Neural crest cell (in vitro differentiated cells): ENCODE measurements at regions not wholly inside any gene's neighbourhood (a gene's known extent, or its start where the extent isn't known, plus 50 kb on each side); places are given as distances from the start of the nearest gene placed in this dataset.

Experiments used
- DNase-seq: peaks from one replicate; pipeline ENCODE4 v3.0.0; 2021; ENCODE audit warnings: low read depth, mixed read lengths, low spot score
- H3K27ac Mint-ChIP-seq: one replicate; pipeline ENCODE4 v1.8.0; 2021; ENCODE audit warnings: mild to moderate bottlenecking, mixed read lengths; ENCODE audit not compliant: unreplicated experiment
- H3K27me3 Mint-ChIP-seq: 2 replicates; pipeline ENCODE4 v1.8.0; 2021; ENCODE audit warnings: low read depth, mild to moderate bottlenecking, mixed read lengths
- H3K36me3 Mint-ChIP-seq: 2 replicates; pipeline ENCODE4 v1.8.0; 2021; ENCODE audit warnings: low read depth, mild to moderate bottlenecking, mixed read lengths
- H3K4me1 Mint-ChIP-seq: 2 replicates; pipeline ENCODE4 v1.8.0; 2021; ENCODE audit warnings: mixed read lengths
- H3K4me3 Mint-ChIP-seq: one replicate; pipeline ENCODE4 v1.8.0; 2021; ENCODE audit warnings: mild to moderate bottlenecking, mixed read lengths
- H3K9me3 Mint-ChIP-seq: 2 replicates; pipeline ENCODE4 v1.8.0; 2021; ENCODE audit warnings: mixed read lengths
- TF ChIP-seq, protein P1 (sequence below): fragments of 200-600 bp; sonication (generic); conservative IDR thresholded peaks from 2 replicates; pipeline ENCODE4 v1.5.0; 2021; ENCODE audit warnings: antibody characterized with exemption, mild to moderate bottlenecking

DNA sequence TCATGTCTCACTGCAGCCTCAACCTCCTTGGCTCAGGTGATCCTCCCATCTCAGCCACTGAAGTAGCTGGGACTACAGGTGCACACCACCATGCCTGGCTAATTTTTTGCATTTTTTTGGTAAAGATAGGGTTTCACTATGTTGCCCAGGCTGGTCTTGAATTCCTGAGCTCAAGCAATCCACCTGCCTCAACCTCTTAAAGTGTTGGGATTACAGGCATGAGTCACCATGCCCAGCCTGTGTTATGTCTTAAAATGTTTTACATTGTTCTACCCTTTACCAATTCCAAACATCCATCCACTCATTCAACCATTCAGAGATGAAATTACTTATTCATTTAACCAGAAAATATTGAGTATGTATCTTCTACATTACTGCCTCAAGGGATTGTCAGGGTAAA is 111.6 kb upstream of the BTG1 start:
- H3K4me3 Mint-ChIP-seq, result no peak overlapping the region
- TF ChIP-seq, protein P1, sequence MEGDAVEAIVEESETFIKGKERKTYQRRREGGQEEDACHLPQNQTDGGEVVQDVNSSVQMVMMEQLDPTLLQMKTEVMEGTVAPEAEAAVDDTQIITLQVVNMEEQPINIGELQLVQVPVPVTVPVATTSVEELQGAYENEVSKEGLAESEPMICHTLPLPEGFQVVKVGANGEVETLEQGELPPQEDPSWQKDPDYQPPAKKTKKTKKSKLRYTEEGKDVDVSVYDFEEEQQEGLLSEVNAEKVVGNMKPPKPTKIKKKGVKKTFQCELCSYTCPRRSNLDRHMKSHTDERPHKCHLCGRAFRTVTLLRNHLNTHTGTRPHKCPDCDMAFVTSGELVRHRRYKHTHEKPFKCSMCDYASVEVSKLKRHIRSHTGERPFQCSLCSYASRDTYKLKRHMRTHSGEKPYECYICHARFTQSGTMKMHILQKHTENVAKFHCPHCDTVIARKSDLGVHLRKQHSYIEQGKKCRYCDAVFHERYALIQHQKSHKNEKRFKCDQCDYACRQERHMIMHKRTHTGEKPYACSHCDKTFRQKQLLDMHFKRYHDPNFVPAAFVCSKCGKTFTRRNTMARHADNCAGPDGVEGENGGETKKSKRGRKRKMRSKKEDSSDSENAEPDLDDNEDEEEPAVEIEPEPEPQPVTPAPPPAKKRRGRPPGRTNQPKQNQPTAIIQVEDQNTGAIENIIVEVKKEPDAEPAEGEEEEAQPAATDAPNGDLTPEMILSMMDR, result no peak
- H3K4me1 Mint-ChIP-seq, result peaks cover 16% of the 10 kb centered on the region
- DNase-seq, result no peak
- H3K9me3 Mint-ChIP-seq, result no peaks in the 10 kb centered on the region
- H3K27me3 Mint-ChIP-seq, result no peaks in the 10 kb centered on the region
- H3K27ac Mint-ChIP-seq, result no peak overlapping the region
- H3K36me3 Mint-ChIP-seq, result peaks cover 2% of the 10 kb centered on the region

DNA sequence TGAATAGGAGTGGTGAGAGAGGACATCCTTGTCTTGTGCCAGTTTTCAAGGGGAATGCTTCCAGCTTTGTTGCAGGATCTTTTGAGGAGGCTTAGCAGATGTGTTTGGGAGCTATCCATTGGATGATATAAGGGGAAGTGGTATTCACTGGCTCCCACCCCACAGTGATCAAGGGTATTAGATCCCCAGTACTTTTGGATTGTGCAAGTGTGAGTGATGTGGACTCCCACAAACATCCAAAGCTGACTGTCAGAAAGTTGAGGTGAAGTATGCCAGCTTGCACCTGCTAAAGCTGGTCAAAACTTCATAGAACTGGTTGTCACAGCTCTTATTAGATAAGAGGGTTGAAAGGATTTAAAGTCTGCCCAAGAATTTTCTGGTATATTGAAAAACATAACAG is 110.1 kb upstream of the BTG1 start:
- TF ChIP-seq, protein P1, result no peak
- no peaks in the 10 kb centered on the region for H3K9me3 Mint-ChIP-seq
- H3K36me3 Mint-ChIP-seq, result peaks cover 2% of the 10 kb centered on the region
- H3K4me1 Mint-ChIP-seq, result peaks cover 16% of the 10 kb centered on the region
- no peak overlapping the region for H3K27ac Mint-ChIP-seq
- H3K4me3 Mint-ChIP-seq, result no peak overlapping the region
- DNase-seq, result no peak
- no peaks in the 10 kb centered on the region for H3K27me3 Mint-ChIP-seq

GRCh38 chr12:92253301-92253700 is 107.7 kb upstream of the BTG1 start:
- Mint-ChIP-seq H3K27me3 (no peaks in the 10 kb centered on the region), H3K4me3 (no peak overlapping the region), H3K36me3 (peaks cover 5% of the 10 kb centered on the region), H3K9me3 (peaks cover 8% of the 10 kb centered on the region), H3K4me1 (peaks cover 11% of the 10 kb centered on the region), H3K27ac (no peak overlapping the region)
- TF ChIP-seq, protein P1, result no peak
- no peak for DNase-seq

DNA sequence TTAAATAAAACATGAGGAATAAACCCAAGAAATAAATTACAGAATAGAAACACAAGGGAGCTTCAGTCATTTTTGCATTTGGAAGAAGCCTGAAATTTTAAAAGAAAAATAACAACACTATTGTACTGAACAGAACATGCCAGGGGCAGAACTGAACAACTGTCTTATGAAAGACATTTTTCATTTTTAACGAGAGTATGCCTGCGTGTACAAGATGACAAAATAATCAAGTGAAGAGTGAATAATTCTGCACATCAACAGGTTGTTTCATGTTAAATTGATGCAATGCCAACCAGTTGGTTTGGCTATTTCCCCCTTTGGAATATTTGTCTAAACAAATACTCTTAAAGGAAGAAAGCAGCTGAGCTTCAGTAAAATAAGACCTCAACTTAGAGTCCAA is 103.3 kb upstream of the BTG1 start:
- peaks cover 5% of the 10 kb centered on the region for H3K4me1 Mint-ChIP-seq
- DNase-seq, result no peak
- H3K4me3 Mint-ChIP-seq, result no peak overlapping the region
- peaks cover 3% of the 10 kb centered on the region for H3K36me3 Mint-ChIP-seq
- H3K27ac Mint-ChIP-seq, result no peak overlapping the region
- H3K27me3 Mint-ChIP-seq, result no peaks in the 10 kb centered on the region
- peaks cover 8% of the 10 kb centered on the region for H3K9me3 Mint-ChIP-seq
- TF ChIP-seq, protein P1, result no peak

GRCh38 chr12:92244036-92244435 is 98.4 kb upstream of the BTG1 start:
- DNase-seq, result no peak
- no peak overlapping the region for H3K27ac Mint-ChIP-seq
- H3K4me1 Mint-ChIP-seq, result peaks cover 5% of the 10 kb centered on the region
- TF ChIP-seq, protein P1, result no peak
- no peak overlapping the region for H3K4me3 Mint-ChIP-seq
- no peaks in the 10 kb centered on the region for H3K27me3 Mint-ChIP-seq
- H3K9me3 Mint-ChIP-seq, result no peaks in the 10 kb centered on the region
- no peaks in the 10 kb centered on the region for H3K36me3 Mint-ChIP-seq

DNA sequence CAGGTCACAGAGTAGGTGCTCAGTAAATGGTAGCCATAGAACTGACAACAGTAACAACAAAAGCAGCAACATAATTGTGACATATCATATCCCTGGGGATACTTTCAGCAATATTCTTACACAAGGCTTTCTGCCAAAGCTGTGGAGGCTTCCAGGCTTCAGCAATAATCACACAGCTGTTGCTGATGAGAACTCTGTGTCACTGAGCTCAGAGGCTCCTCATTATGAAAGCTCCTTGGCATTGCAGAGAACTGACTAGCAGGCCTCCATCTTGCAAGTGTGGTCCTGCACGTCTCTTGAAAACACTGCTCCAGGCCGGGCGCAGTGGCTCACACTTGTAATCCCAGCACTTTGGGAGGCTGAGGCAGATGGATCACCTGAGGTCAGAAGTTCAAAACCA is 97.3 kb upstream of the BTG1 start:
- TF ChIP-seq, protein P1, result no peak
- no peaks in the 10 kb centered on the region for H3K36me3 Mint-ChIP-seq
- H3K9me3 Mint-ChIP-seq, result no peaks in the 10 kb centered on the region
- H3K4me1 Mint-ChIP-seq, result peaks cover 4% of the 10 kb centered on the region
- no peak overlapping the region for H3K4me3 Mint-ChIP-seq
- H3K27me3 Mint-ChIP-seq, result no peaks in the 10 kb centered on the region
- H3K27ac Mint-ChIP-seq, result no peak overlapping the region
- no peak for DNase-seq
